DND-41 (cell line): ENCODE measurements at regions not wholly inside any gene's neighbourhood (a gene's known extent, or its start where the extent isn't known, plus 50 kb on each side); places are given as distances from the start of the nearest gene placed in this dataset.

Source experiments
- EZH2 ChIP-seq: IDR thresholded peaks from 3 replicates; pipeline ENCODE4 v1.6.1; 2012; ENCODE audit warnings: borderline replicate concordance, low read depth, mild to moderate bottlenecking, moderate library complexity, low read length, inconsistent platforms; ENCODE audit not compliant: severe bottlenecking
- TF ChIP-seq, protein P1 (sequence below): IDR thresholded peaks from 2 replicates; pipeline ENCODE4 v1.5.1; 2012; ENCODE audit warnings: borderline replicate concordance, low read length, moderate library complexity, mild to moderate bottlenecking; ENCODE audit not compliant: poor library complexity, severe bottlenecking; ENCODE audit errors: extremely low read depth

DNA sequence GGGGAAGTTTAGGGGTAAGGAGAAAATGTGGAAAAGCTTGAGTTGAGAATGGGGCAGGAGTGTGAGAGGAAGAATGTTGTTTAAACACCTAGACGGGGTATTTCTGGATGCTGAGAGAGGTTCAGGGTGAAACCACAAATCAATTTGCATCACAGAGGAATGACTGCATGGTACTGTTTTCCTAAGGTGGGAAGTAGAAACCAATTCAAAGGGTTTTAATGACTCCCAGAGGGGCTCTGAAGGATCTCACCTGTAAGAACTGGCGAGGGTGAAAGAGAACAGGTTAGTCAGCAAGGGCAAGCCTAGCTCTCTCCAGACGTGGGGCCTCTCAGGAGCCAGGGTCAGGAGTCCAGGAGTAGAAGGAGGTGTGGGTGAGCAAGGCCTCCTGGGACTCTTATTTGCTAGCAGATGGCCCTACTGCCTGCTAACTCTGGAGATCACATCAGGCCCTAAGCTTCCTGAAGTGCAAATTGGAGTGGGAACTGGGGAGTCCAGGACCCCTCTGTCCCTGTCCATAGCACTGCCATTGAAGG lies 133.0 kb upstream of the CELF4 start:
- TF ChIP-seq, protein P1, sequence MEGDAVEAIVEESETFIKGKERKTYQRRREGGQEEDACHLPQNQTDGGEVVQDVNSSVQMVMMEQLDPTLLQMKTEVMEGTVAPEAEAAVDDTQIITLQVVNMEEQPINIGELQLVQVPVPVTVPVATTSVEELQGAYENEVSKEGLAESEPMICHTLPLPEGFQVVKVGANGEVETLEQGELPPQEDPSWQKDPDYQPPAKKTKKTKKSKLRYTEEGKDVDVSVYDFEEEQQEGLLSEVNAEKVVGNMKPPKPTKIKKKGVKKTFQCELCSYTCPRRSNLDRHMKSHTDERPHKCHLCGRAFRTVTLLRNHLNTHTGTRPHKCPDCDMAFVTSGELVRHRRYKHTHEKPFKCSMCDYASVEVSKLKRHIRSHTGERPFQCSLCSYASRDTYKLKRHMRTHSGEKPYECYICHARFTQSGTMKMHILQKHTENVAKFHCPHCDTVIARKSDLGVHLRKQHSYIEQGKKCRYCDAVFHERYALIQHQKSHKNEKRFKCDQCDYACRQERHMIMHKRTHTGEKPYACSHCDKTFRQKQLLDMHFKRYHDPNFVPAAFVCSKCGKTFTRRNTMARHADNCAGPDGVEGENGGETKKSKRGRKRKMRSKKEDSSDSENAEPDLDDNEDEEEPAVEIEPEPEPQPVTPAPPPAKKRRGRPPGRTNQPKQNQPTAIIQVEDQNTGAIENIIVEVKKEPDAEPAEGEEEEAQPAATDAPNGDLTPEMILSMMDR = no peak
- no peak for TF ChIP-seq EZH2
